Smooth muscle cell (in vitro differentiated cells): ENCODE measurements at regions not wholly inside any gene's neighbourhood (a gene's known extent, or its start where the extent isn't known, plus 50 kb on each side); places are given as distances from the start of the nearest gene placed in this dataset.

Experiments used
- DNase-seq: peaks from one replicate; lab custom pipeline; 2025; ENCODE audit not compliant: unreplicated experiment; lab: John Stamatoyannopoulos, UW
- H2AFZ ChIP-seq: fragments of 200-600 bp; sonication (generic); 2 replicates; pipeline ENCODE4 v1.6.0; 2016; ENCODE audit warnings: antibody characterized with exemption, low read depth, mild to moderate bottlenecking
- H3F3A ChIP-seq: fragments of 200-600 bp; sonication (generic); 2 replicates; pipeline ENCODE4 v1.6.0; 2017; ENCODE audit warnings: antibody characterized with exemption, low read depth
- H3K27ac ChIP-seq: fragments of 200-600 bp; sonication (generic); 2 replicates; pipeline ENCODE4 v1.5.1; 2016; ENCODE audit warnings: low read depth, mild to moderate bottlenecking
- H3K27me3 ChIP-seq: fragments of 200-600 bp; sonication (generic); 2 replicates; pipeline ENCODE4 v1.6.1; 2016; ENCODE audit warnings: low read depth, mild to moderate bottlenecking
- H3K36me3 ChIP-seq: fragments of 200-600 bp; sonication (generic); 2 replicates; pipeline ENCODE4 v1.5.1; 2016; ENCODE audit warnings: low read depth
- H3K4me1 ChIP-seq: fragments of 200-600 bp; sonication (generic); 2 replicates; pipeline ENCODE4 v1.5.1; 2016; ENCODE audit warnings: low read depth
- H3K4me2 ChIP-seq: fragments of 200-600 bp; sonication (generic); 2 replicates; pipeline ENCODE4 v1.6.0; 2016; ENCODE audit warnings: mild to moderate bottlenecking
- H3K4me3 ChIP-seq: fragments of 200-600 bp; sonication (generic); 2 replicates; pipeline ENCODE4 v1.5.1; 2016; ENCODE audit warnings: mild to moderate bottlenecking
- H3K79me2 ChIP-seq: fragments of 200-600 bp; sonication (generic); 2 replicates; pipeline ENCODE4 v1.6.0; 2016; ENCODE audit warnings: low read depth, mild to moderate bottlenecking
- H3K9ac ChIP-seq: fragments of 200-600 bp; sonication (generic); 2 replicates; pipeline ENCODE4 v1.6.0; 2016; ENCODE audit warnings: low read depth
- H3K9me3 ChIP-seq: fragments of 200-600 bp; sonication (generic); replicated peaks from 2 replicates; pipeline ENCODE4 v1.5.1; 2016; ENCODE audit warnings: low read depth
- H4K20me1 ChIP-seq: fragments of 200-600 bp; sonication (generic); 2 replicates; pipeline ENCODE4 v1.6.0; 2016; ENCODE audit warnings: low read depth
- WGBS: methylation state at CpG from one replicate; pipeline ENCODE4 v1.1.7; 2016; ENCODE audit warnings: low lambda C conversion rate; 5-methylcytosine and 5-hydroxymethylcytosine counted together
- TF ChIP-seq, protein P1 (sequence below): fragments of 200-600 bp; sonication (generic); IDR thresholded peaks from 2 replicates; pipeline ENCODE4 v1.5.1; 2017; ENCODE audit warnings: borderline replicate concordance, mild to moderate bottlenecking, antibody characterized with exemption; ENCODE audit not compliant: insufficient read depth, poor library complexity, severe bottlenecking

DNA sequence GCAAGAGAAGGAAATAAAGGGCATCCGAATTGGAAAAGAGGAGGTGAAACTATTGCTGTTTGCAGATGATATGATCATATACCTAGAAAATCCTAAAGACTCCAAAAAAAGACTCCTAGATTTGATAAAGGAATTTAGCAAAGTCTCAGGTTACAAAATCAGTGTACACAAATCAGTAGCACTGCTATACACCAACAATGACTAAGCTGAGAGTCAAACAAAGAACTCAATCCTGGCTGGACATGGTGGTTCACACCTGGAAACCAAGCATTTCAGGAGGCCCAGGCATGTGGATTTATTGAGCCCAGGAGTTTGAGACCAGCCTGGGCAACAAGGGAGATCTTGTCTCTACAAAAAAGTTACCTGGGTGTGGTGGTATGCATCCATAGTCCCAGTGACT, 188.7 kb upstream of the PLXNC1 start:
- no peaks in the 10 kb centered on the region for H3K36me3 ChIP-seq
- no peak for DNase-seq
- TF ChIP-seq, protein P1, sequence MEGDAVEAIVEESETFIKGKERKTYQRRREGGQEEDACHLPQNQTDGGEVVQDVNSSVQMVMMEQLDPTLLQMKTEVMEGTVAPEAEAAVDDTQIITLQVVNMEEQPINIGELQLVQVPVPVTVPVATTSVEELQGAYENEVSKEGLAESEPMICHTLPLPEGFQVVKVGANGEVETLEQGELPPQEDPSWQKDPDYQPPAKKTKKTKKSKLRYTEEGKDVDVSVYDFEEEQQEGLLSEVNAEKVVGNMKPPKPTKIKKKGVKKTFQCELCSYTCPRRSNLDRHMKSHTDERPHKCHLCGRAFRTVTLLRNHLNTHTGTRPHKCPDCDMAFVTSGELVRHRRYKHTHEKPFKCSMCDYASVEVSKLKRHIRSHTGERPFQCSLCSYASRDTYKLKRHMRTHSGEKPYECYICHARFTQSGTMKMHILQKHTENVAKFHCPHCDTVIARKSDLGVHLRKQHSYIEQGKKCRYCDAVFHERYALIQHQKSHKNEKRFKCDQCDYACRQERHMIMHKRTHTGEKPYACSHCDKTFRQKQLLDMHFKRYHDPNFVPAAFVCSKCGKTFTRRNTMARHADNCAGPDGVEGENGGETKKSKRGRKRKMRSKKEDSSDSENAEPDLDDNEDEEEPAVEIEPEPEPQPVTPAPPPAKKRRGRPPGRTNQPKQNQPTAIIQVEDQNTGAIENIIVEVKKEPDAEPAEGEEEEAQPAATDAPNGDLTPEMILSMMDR: no peak
- no peaks in the 10 kb centered on the region for H3K79me2 ChIP-seq
- WGBS: 81% methylated on average over 1 of the region's 1 CpG
- H3F3A ChIP-seq: no peaks in the 10 kb centered on the region
- no peak overlapping the region for H3K9ac ChIP-seq
- no peaks in the 10 kb centered on the region for H3K27me3 ChIP-seq
- H4K20me1 ChIP-seq: no peaks in the 10 kb centered on the region
- H3K4me1 ChIP-seq: no peaks in the 10 kb centered on the region
- H3K9me3 ChIP-seq: no peaks in the 10 kb centered on the region
- no peak overlapping the region for H3K4me3 ChIP-seq
- no peak overlapping the region for H3K4me2 ChIP-seq
- H2AFZ ChIP-seq: no peak overlapping the region
- no peak overlapping the region for H3K27ac ChIP-seq

DNA sequence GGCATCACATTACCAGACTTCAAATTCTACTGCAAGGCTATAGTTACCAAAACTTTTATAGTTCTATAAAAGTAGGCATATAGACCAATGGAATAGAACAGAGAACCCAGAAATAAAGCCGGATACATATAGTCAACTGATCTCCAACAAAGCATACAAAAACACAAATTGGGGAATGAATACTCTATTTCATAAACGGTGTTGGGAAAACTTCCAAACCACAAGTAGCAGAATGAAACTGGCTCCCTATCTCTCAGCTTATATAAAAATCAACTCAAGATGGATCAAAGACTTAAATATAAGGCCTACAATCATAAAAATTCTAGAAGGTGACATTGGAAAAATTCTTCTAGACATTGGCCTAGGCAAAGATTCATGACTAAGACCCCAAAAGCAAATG, 187.9 kb upstream of the PLXNC1 start:
- H3K27ac ChIP-seq: no peak overlapping the region
- no peaks in the 10 kb centered on the region for H3K27me3 ChIP-seq
- no peak overlapping the region for H2AFZ ChIP-seq
- TF ChIP-seq, protein P1: no peak
- H3K9ac ChIP-seq: no peak overlapping the region
- H3K4me3 ChIP-seq: no peak overlapping the region
- 93% methylated on average over 2 of the region's 2 CpGs for WGBS
- no peak overlapping the region for H3K4me2 ChIP-seq
- no peaks in the 10 kb centered on the region for H3F3A ChIP-seq
- no peak for DNase-seq
- H3K36me3 ChIP-seq: no peaks in the 10 kb centered on the region
- H3K4me1 ChIP-seq: no peaks in the 10 kb centered on the region
- H3K79me2 ChIP-seq: no peaks in the 10 kb centered on the region
- no peaks in the 10 kb centered on the region for H4K20me1 ChIP-seq
- H3K9me3 ChIP-seq: no peaks in the 10 kb centered on the region

DNA sequence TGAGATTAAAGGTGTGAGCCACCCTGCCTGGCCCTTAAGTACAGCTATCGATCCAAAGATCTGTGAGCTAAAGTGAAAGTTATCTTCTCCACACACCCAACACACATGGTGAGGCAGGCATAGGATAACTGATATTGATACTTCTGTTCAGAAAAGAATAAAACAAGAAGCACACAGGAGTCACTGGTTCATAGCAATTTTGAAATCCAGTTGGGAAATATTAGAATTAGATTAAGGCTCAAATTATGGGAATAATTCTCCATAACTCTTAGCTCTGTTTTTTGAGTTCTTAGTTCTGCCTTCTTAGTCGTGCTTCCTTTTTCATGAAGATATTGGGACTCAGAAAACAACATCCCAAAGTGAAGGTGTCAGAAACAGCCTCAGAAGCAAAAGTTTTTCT, 186.0 kb upstream of the PLXNC1 start:
- TF ChIP-seq, protein P1: no peak
- WGBS: 92% methylated on average over 2 of the region's 2 CpGs
- Histone ChIP-seq H3K27me3 (no peaks in the 10 kb centered on the region), H3K4me2 (no peak overlapping the region), H3F3A (no peaks in the 10 kb centered on the region), H3K27ac (no peak overlapping the region), H3K36me3 (no peaks in the 10 kb centered on the region), H3K4me1 (no peaks in the 10 kb centered on the region), H4K20me1 (no peaks in the 10 kb centered on the region), H2AFZ (no peak overlapping the region), H3K79me2 (no peaks in the 10 kb centered on the region), H3K9ac (no peak overlapping the region), H3K9me3 (no peaks in the 10 kb centered on the region), H3K4me3 (no peak overlapping the region)
- no peak for DNase-seq

DNA sequence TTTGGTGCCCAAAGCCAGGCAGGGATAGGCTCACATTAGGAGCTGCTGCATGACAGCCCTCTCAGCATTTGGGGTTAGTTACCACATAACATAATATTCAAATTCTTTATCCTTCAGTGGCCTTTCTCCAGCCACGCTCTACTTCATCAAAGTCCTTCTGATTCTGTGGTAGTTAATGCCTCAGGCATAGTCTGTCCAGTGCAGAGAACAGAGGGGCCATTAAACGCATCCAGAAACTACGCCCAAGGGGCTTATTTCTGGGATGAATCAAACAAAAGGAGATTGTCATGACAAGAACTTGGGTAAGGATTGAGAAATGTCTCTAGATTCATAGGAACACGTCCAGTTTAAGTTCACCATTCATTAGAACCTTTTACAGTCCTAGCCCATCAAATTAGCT, 183.4 kb upstream of the PLXNC1 start:
- TF ChIP-seq, protein P1: no peak
- Histone ChIP-seq H3K27ac (no peak overlapping the region), H3K27me3 (no peaks in the 10 kb centered on the region), H3K4me1 (no peaks in the 10 kb centered on the region), H3K4me3 (no peak overlapping the region), H4K20me1 (no peaks in the 10 kb centered on the region), H3K36me3 (no peaks in the 10 kb centered on the region), H3K79me2 (no peaks in the 10 kb centered on the region), H3F3A (no peaks in the 10 kb centered on the region), H2AFZ (no peak overlapping the region), H3K9ac (no peak overlapping the region), H3K9me3 (no peaks in the 10 kb centered on the region), H3K4me2 (no peak overlapping the region)
- no peak for DNase-seq
- WGBS: 69% methylated on average over 4 of the region's 4 CpGs
